ENCODE measurements at regions not wholly inside any gene's neighbourhood (a gene's known extent, or its start where the extent isn't known, plus 50 kb on each side); places are given as distances from the start of the nearest gene placed in this dataset.

DNA sequence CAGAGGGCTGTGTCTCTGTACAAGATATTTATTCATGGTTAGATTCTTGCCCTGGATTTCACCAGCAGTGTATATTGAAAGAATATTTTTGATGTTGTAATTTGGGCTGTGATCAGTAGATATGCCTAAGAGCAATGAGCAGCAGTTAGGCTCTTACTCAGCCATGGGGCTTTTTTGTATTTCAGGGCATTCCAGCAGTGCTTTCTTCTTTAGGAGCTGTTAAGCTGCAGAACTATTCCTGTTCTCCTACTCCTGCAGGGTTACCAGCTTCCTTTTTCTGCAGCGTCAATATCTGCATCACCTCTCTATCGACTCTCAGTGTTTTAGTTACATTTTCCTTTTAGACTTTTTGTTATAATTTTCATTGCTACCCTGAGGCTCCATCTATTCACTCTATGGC is 206.2 kb downstream of the SLCO4C1 start:
- no peak for TF ChIP-seq POU2F2 (IDR thresholded peaks at IDR 0.05; ENCODE audit: low read depth, low read length)
- no peak for TF ChIP-seq POLR2AphosphoS5 (IDR thresholded peaks at IDR 0.05; ENCODE audit: low read depth, low read length)
